Fibroblast of lung (primary cell): ENCODE measurements at regions not wholly inside any gene's neighbourhood (a gene's known extent, or its start where the extent isn't known, plus 50 kb on each side); places are given as distances from the start of the nearest gene placed in this dataset.

Source experiments
- DNase-seq, 2 donors: peaks; one replicate each; pipeline versions ENCODE4 v3.0.0 to v3.0.0-alpha.2; 2010; ENCODE audit warnings: low read depth in 2 of 2
- H2AFZ ChIP-seq: 2 replicates; pipeline ENCODE4 v1.5.1; 2012; ENCODE audit warnings: low read length, control low read depth, inconsistent platforms
- H3K27ac ChIP-seq: 2 replicates; pipeline ENCODE4 v1.5.1; 2011; ENCODE audit warnings: low read length, control low read depth; ENCODE audit not compliant: insufficient read depth
- H3K27me3 ChIP-seq: 2 replicates; pipeline ENCODE4 v1.5.1; 2011; ENCODE audit warnings: mild to moderate bottlenecking, low read length; ENCODE audit not compliant: control insufficient read depth, insufficient read depth
- H3K36me3 ChIP-seq: 2 replicates; pipeline ENCODE4 v1.5.1; 2011; ENCODE audit warnings: low read length; ENCODE audit not compliant: control insufficient read depth, insufficient read depth
- H3K4me1 ChIP-seq: 2 replicates; pipeline ENCODE4 v1.5.1; 2011; ENCODE audit warnings: low read length; ENCODE audit not compliant: control insufficient read depth, insufficient read depth; ENCODE audit errors: extremely low read depth
- H3K4me2 ChIP-seq: 2 replicates; pipeline ENCODE4 v1.5.1; 2011; ENCODE audit warnings: low read length, control low read depth; ENCODE audit not compliant: insufficient read depth; ENCODE audit errors: extremely low read depth
- H3K4me3 ChIP-seq, 4 experiments: fragments of 200-600 bp in 1 of 4; sonication (generic) in 1 of 4; replicated peaks in 1 of 4; 2 replicates each; pipeline ENCODE4 v1.5.1; 2011 to 2016; ENCODE audit warnings: low read length in 4 of 4, low read depth in 3 of 4, mild to moderate bottlenecking in 3 of 4, control low read depth in 2 of 4, inconsistent platforms in 1 of 4, mixed read lengths in 1 of 4; ENCODE audit not compliant: insufficient read depth in 1 of 4; ENCODE audit errors: control extremely low read depth in 1 of 4
- H3K79me2 ChIP-seq: 2 replicates; pipeline ENCODE4 v1.5.1; 2012; ENCODE audit warnings: mild to moderate bottlenecking, low read length, inconsistent platforms; ENCODE audit not compliant: control insufficient read depth, insufficient read depth
- H3K9ac ChIP-seq: 2 replicates; pipeline ENCODE4 v1.5.1; 2011; ENCODE audit warnings: mild to moderate bottlenecking, low read length, control low read depth; ENCODE audit not compliant: insufficient read depth
- H3K9me3 ChIP-seq: 2 replicates; pipeline ENCODE4 v1.5.1; 2012; ENCODE audit warnings: low read depth, low read length; ENCODE audit not compliant: control insufficient read depth, insufficient read depth
- H4K20me1 ChIP-seq: 2 replicates; pipeline ENCODE4 v1.5.1; 2011; ENCODE audit warnings: low read length; ENCODE audit not compliant: control insufficient read depth, insufficient read depth; ENCODE audit errors: extremely low read depth
- EZH2 ChIP-seq: IDR thresholded peaks from 2 replicates; pipeline ENCODE4 v1.5.1; 2012; ENCODE audit warnings: low read length, control low read depth, mild to moderate bottlenecking; ENCODE audit errors: missing control alignments
- TF ChIP-seq, protein P1 (sequence below), 2 donors: IDR thresholded peaks in 1 of 2; conservative IDR thresholded peaks in 1 of 2; 1 replicate in 1 of 2; 2 replicates in 1 of 2; pipeline ENCODE4 v1.5.1; 2011 to 2012; ENCODE audit warnings: low read length in 2 of 2, control low read depth in 1 of 2, inconsistent platforms in 1 of 2, low read depth in 1 of 2, mild to moderate bottlenecking in 1 of 2

GRCh38 chr1:10936998-10937901 lies 75.2 kb upstream of the TARDBP start:
- no peak overlapping the region for H2AFZ ChIP-seq
- H4K20me1 ChIP-seq, result no peaks in the 10 kb centered on the region
- no peaks in the 10 kb centered on the region for H3K36me3 ChIP-seq
- H3K4me2 ChIP-seq, result no peak overlapping the region
- no peak for DNase-seq
- TF ChIP-seq, protein P1, sequence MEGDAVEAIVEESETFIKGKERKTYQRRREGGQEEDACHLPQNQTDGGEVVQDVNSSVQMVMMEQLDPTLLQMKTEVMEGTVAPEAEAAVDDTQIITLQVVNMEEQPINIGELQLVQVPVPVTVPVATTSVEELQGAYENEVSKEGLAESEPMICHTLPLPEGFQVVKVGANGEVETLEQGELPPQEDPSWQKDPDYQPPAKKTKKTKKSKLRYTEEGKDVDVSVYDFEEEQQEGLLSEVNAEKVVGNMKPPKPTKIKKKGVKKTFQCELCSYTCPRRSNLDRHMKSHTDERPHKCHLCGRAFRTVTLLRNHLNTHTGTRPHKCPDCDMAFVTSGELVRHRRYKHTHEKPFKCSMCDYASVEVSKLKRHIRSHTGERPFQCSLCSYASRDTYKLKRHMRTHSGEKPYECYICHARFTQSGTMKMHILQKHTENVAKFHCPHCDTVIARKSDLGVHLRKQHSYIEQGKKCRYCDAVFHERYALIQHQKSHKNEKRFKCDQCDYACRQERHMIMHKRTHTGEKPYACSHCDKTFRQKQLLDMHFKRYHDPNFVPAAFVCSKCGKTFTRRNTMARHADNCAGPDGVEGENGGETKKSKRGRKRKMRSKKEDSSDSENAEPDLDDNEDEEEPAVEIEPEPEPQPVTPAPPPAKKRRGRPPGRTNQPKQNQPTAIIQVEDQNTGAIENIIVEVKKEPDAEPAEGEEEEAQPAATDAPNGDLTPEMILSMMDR (conservative IDR thresholded peaks at IDR 0.05 in 1 of 2, IDR thresholded peaks at IDR 0.05 in 1 of 2; ENCODE audit: low read depth in 1 of 2, low read length in 2 of 2), result no peak
- no peak for TF ChIP-seq EZH2
- H3K27me3 ChIP-seq, result peaks cover 6% of the 10 kb centered on the region
- H3K4me3 ChIP-seq, result no peak overlapping the region
- H3K9ac ChIP-seq, result no peak overlapping the region
- H3K9me3 ChIP-seq, result no peaks in the 10 kb centered on the region
- H3K4me1 ChIP-seq, result no peaks in the 10 kb centered on the region
- H3K27ac ChIP-seq, result no peak overlapping the region
- H3K79me2 ChIP-seq, result no peaks in the 10 kb centered on the region

DNA sequence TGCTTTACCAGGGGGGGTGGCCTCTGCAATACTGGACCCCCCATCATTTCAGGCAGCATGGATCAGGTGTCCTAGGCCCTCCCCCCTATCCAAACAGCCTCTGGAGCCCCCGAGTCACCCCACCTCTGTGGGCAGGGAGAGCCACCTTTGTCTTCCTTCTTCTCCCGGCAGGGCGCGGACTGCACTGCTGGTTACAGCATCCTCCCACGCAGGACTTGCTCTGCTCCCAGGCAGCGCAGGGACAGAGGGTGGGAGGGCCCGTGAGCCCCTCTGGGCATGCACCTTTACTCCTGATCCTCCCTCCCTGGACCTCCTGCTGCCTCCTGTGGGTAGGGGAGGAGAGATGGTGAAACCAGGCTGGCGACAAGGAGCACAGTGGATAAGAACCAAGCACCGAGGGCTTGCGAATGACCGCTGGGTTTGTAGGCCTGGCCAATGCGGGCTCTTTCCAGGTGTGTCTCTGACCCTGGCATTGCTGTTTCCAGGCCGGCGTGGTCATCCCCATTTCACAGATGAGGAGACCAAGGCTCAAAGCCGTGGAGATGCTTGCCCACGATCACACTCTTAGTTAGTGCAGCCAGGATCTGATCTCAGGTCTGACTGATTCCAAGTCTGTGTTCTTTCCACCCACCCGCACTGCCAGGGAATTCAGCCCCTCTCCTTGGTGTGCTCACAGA lies 73.6 kb upstream of the TARDBP start:
- H3K79me2 ChIP-seq, result no peaks in the 10 kb centered on the region
- no peak overlapping the region for H3K9ac ChIP-seq
- no peaks in the 10 kb centered on the region for H3K9me3 ChIP-seq
- no peaks in the 10 kb centered on the region for H3K4me1 ChIP-seq
- DNase-seq, result no peak
- no peak overlapping the region for H3K4me2 ChIP-seq
- H3K27me3 ChIP-seq, result peaks cover 6% of the 10 kb centered on the region
- TF ChIP-seq EZH2, result no peak
- TF ChIP-seq, protein P1 (conservative IDR thresholded peaks at IDR 0.05 in 1 of 2, IDR thresholded peaks at IDR 0.05 in 1 of 2; ENCODE audit: low read depth in 1 of 2, low read length in 2 of 2), result no peak
- no peak overlapping the region for H3K4me3 ChIP-seq
- no peak overlapping the region for H3K27ac ChIP-seq
- no peaks in the 10 kb centered on the region for H4K20me1 ChIP-seq
- no peak overlapping the region for H2AFZ ChIP-seq
- no peaks in the 10 kb centered on the region for H3K36me3 ChIP-seq

GRCh38 chr1:10939654-10940450 lies 72.6 kb upstream of the TARDBP start:
- H3K4me3 ChIP-seq, result peak overlapping the region in 1 of 4 experiments; percentile 27
- TF ChIP-seq, protein P1 (conservative IDR thresholded peaks at IDR 0.05 in 1 of 2, IDR thresholded peaks at IDR 0.05 in 1 of 2; ENCODE audit: low read depth in 1 of 2, low read length in 2 of 2), result no peak
- no peak for TF ChIP-seq EZH2
- H3K36me3 ChIP-seq, result no peaks in the 10 kb centered on the region
- H3K27ac ChIP-seq, result no peak overlapping the region
- peaks cover 8% of the 10 kb centered on the region for H3K27me3 ChIP-seq
- peak overlapping the region; percentile 48 for H2AFZ ChIP-seq
- no peaks in the 10 kb centered on the region for H3K79me2 ChIP-seq
- no peaks in the 10 kb centered on the region for H3K4me1 ChIP-seq
- peak in 1 of 2 donors; percentile 27 for DNase-seq
- H3K9me3 ChIP-seq, result no peaks in the 10 kb centered on the region
- no peaks in the 10 kb centered on the region for H4K20me1 ChIP-seq
- peak overlapping the region; percentile 32 for H3K4me2 ChIP-seq
- H3K9ac ChIP-seq, result no peak overlapping the region
